Activated CD8-positive, alpha-beta memory T cell treated with anti-CD3 and anti-CD28 coated beads, Interleukin-2, amount 10 ng/mL, durations not matched to agents 7 days and 5 days (primary cell): ENCODE measurements at regions not wholly inside any gene's neighbourhood (a gene's known extent, or its start where the extent isn't known, plus 50 kb on each side); places are given as distances from the start of the nearest gene placed in this dataset.

Experiments
- ATAC-seq: fragments of 150-1000 bp; cut with Tn5 transposase; one replicate; pipeline ENCODE4 v1.10.0; 2021; ENCODE audit warnings: moderate library complexity
- CTCF ChIA-PET: fragments of 350-600 bp; sonication (Branson Sonifier 250); formaldehyde crosslinking; loops from one replicate; lab custom pipeline; 2021; ENCODE audit warnings: antibody characterized with exemption; lab: Charles Lee
- DNase-seq: peaks from one replicate; pipeline ENCODE4 v3.0.0-alpha.2; 2020
- H3K27ac Mint-ChIP-seq: one replicate; pipeline ENCODE4 v1.8.0; 2021; ENCODE audit warnings: mild to moderate bottlenecking, mixed read lengths
- H3K27me3 Mint-ChIP-seq: one replicate; pipeline ENCODE4 v1.8.0; 2021; ENCODE audit warnings: mixed read lengths
- H3K36me3 Mint-ChIP-seq: one replicate; pipeline ENCODE4 v1.8.0; 2021; ENCODE audit warnings: mild to moderate bottlenecking, mixed read lengths
- H3K4me1 Mint-ChIP-seq: one replicate; pipeline ENCODE4 v1.8.0; 2021; ENCODE audit warnings: mixed read lengths
- H3K4me3 Mint-ChIP-seq: one replicate; pipeline ENCODE4 v1.8.0; 2021; ENCODE audit warnings: mild to moderate bottlenecking, moderate library complexity, mixed read lengths
- H3K9me3 Mint-ChIP-seq: one replicate; pipeline ENCODE4 v1.8.0; 2022; ENCODE audit warnings: low read depth, mixed read lengths

- no peaks in the 10 kb centered on the region for H3K4me1 Mint-ChIP-seq
- no peaks in the 10 kb centered on the region for H3K27me3 Mint-ChIP-seq
- H3K27ac Mint-ChIP-seq, result no peak overlapping the region
- no peaks in the 10 kb centered on the region for H3K36me3 Mint-ChIP-seq
- no peak for DNase-seq
- H3K4me3 Mint-ChIP-seq, result no peak overlapping the region
- CTCF ChIA-PET, result no interaction called here
- peaks cover 2% of the 10 kb centered on the region for H3K9me3 Mint-ChIP-seq
- ATAC-seq, result no peak
Observed at GRCh38 chr4:71962622-71963264, 69.1 kb upstream of the NPFFR2 start.

DNA sequence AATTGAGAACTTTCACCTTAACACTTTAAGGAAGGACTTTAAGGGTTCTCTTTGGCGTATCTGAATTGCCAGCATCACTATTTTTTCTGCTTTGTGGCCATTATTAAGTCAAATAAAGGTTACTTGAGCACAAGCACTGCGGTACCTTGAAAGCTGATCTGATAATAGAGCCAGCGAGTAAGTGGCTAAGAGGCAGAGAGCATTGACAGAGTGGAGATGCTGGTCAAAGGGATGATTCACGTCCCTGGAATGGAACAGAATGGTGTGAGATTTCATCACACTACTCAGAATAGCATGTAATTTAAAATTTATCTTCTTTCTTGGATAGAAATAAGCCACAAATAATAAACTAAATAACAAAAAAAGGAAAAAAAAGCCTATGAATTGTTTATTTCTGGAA lies 57.1 kb upstream of the NPFFR2 start:
- H3K4me1 Mint-ChIP-seq, result no peaks in the 10 kb centered on the region
- H3K4me3 Mint-ChIP-seq, result no peak overlapping the region
- no peaks in the 10 kb centered on the region for H3K9me3 Mint-ChIP-seq
- CTCF ChIA-PET, result no interaction called here
- H3K36me3 Mint-ChIP-seq, result no peaks in the 10 kb centered on the region
- no peak for DNase-seq
- no peak for ATAC-seq
- H3K27ac Mint-ChIP-seq, result no peak overlapping the region
- no peaks in the 10 kb centered on the region for H3K27me3 Mint-ChIP-seq

- H3K36me3 Mint-ChIP-seq, result no peaks in the 10 kb centered on the region
- CTCF ChIA-PET, result no interaction called here
- no peaks in the 10 kb centered on the region for H3K27me3 Mint-ChIP-seq
- H3K4me3 Mint-ChIP-seq, result no peak overlapping the region
- H3K4me1 Mint-ChIP-seq, result no peaks in the 10 kb centered on the region
- DNase-seq, result no peak
- ATAC-seq, result no peak
- peaks cover 2% of the 10 kb centered on the region for H3K9me3 Mint-ChIP-seq
- H3K27ac Mint-ChIP-seq, result no peak overlapping the region
Observed at GRCh38 chr4:71976523-71976922, 55.3 kb upstream of the NPFFR2 start.

DNA sequence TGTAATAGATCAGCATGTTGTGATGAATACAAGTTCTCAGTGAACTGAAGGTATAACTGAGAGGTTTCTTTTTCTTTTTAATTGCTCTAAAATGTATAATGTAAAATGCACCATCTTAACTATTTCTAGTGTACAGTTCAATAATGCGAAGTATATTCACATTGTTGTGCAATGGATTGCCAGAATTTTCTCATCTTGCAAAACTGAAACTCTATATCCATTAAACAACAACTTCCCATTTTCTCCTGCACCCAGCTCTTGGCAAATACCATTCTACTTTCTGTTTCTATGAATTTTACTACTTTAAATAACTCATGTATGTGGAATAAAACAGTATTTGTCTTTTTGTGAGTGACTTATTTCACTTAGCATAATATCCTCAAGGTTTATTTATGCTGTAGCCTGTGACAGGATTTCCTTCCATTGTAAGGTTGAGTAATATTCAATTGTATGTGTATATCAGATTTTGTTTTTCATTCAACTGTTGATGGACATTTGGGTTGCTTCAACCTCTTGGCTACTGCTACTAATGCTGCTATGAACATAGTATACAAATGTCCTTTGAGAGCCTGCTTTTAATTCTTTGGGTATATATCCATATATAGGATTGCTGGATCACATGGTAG lies 53.5 kb upstream of the NPFFR2 start:
- DNase-seq (no peak), ATAC-seq (no peak)
- Mint-ChIP-seq H3K27ac (no peak overlapping the region), H3K27me3 (no peaks in the 10 kb centered on the region), H3K9me3 (peaks cover 2% of the 10 kb centered on the region), H3K4me3 (no peak overlapping the region), H3K4me1 (no peaks in the 10 kb centered on the region), H3K36me3 (no peaks in the 10 kb centered on the region)
- CTCF ChIA-PET, result no interaction called here

- Mint-ChIP-seq H3K27me3 (no peaks in the 10 kb centered on the region), H3K27ac (no peak overlapping the region), H3K36me3 (no peaks in the 10 kb centered on the region), H3K9me3 (peaks cover 2% of the 10 kb centered on the region), H3K4me1 (no peaks in the 10 kb centered on the region), H3K4me3 (no peak overlapping the region)
- DNase-seq (no peak), ATAC-seq (no peak)
- CTCF ChIA-PET, result no interaction called here
Observed at GRCh38 chr4:71980976-71981375, 50.8 kb upstream of the NPFFR2 start.
